ENCODE measurements at regions not wholly inside any gene's neighbourhood (a gene's known extent, or its start where the extent isn't known, plus 50 kb on each side); places are given as distances from the start of the nearest gene placed in this dataset.

GRCh38 chr9:93890436-93890935, 64.7 kb downstream of the BARX1 start:
- TF ChIP-seq SP2 (IDR thresholded peaks at IDR 0.05; ENCODE audit: low read length) (no peak), CTCF (IDR thresholded peaks at IDR 0.05; ENCODE audit: control extremely low read depth in 1 of 3, insufficient read depth in 1 of 3, low read depth in 1 of 3, low read length in 3 of 3) (no peak), POLR2A (IDR thresholded peaks at IDR 0.05; ENCODE audit: control extremely low read depth in 1 of 2, low read depth in 2 of 2, low read length in 2 of 2) (no peak), RNF2 (IDR thresholded peaks at IDR 0.05; ENCODE audit: borderline replicate concordance, low read depth, low read length, missing control alignments, poor library complexity, severe bottlenecking) (no peak), POU5F1 (IDR thresholded peaks at IDR 0.05; ENCODE audit: low read depth, low read length) (no peak), EP300 (IDR thresholded peaks at IDR 0.05; ENCODE audit: borderline replicate concordance in 1 of 2, low read depth in 2 of 2, low read length in 2 of 2) (no peak), NANOG (IDR thresholded peaks at IDR 0.05; ENCODE audit: insufficient read depth, low read depth, low read length, poor library complexity, severe bottlenecking) (no peak)
